WTC11 (cell line): ENCODE measurements at regions not wholly inside any gene's neighbourhood (a gene's known extent, or its start where the extent isn't known, plus 50 kb on each side); places are given as distances from the start of the nearest gene placed in this dataset.

Experiments used
- ELF4 ChIP-seq: sonication (generic); formaldehyde crosslinking; IDR thresholded peaks from 2 replicates; pipeline ENCODE4 v1.8.1; 2022; ENCODE audit warnings: low read depth, mild to moderate bottlenecking, moderate library complexity, missing genetic modification reagents
- ESRRA ChIP-seq: sonication (generic); formaldehyde crosslinking; IDR thresholded peaks from 2 replicates; pipeline ENCODE4 v1.8.1; 2022; ENCODE audit warnings: mild to moderate bottlenecking, missing genetic modification reagents, borderline replicate concordance
- FOXJ3 ChIP-seq: sonication (generic); formaldehyde crosslinking; IDR thresholded peaks from 2 replicates; pipeline ENCODE4 v1.9.0; 2021; ENCODE audit warnings: missing genetic modification reagents, mild to moderate bottlenecking, borderline replicate concordance
- SMAD4 ChIP-seq: sonication (generic); formaldehyde crosslinking; IDR thresholded peaks from 2 replicates; pipeline ENCODE4 v1.8.0; 2022; ENCODE audit warnings: mild to moderate bottlenecking, missing genetic modification reagents
- TF ChIP-seq, protein P1 (sequence below): fragments of 200-600 bp; IDR thresholded peaks from 2 replicates; pipeline ENCODE4 v1.8.0; 2022; ENCODE audit warnings: antibody characterized with exemption
- TF ChIP-seq, protein P2 (sequence below): sonication (generic); formaldehyde crosslinking; IDR thresholded peaks from 2 replicates; pipeline ENCODE4 v1.8.1; 2023; ENCODE audit warnings: mild to moderate bottlenecking, missing genetic modification reagents, moderate library complexity
- TF ChIP-seq, protein P3 (sequence below): sonication (generic); formaldehyde crosslinking; IDR thresholded peaks from 2 replicates; pipeline ENCODE4 v1.8.1; 2022; ENCODE audit warnings: low read depth, mild to moderate bottlenecking, moderate library complexity, missing genetic modification reagents, borderline replicate concordance
- TF ChIP-seq, protein P4 (sequence below): sonication (generic); formaldehyde crosslinking; IDR thresholded peaks from 2 replicates; pipeline ENCODE4 v1.8.0; 2022; ENCODE audit warnings: mild to moderate bottlenecking, missing genetic modification reagents

- TF ChIP-seq, protein P1, sequence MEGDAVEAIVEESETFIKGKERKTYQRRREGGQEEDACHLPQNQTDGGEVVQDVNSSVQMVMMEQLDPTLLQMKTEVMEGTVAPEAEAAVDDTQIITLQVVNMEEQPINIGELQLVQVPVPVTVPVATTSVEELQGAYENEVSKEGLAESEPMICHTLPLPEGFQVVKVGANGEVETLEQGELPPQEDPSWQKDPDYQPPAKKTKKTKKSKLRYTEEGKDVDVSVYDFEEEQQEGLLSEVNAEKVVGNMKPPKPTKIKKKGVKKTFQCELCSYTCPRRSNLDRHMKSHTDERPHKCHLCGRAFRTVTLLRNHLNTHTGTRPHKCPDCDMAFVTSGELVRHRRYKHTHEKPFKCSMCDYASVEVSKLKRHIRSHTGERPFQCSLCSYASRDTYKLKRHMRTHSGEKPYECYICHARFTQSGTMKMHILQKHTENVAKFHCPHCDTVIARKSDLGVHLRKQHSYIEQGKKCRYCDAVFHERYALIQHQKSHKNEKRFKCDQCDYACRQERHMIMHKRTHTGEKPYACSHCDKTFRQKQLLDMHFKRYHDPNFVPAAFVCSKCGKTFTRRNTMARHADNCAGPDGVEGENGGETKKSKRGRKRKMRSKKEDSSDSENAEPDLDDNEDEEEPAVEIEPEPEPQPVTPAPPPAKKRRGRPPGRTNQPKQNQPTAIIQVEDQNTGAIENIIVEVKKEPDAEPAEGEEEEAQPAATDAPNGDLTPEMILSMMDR = no peak
- TF ChIP-seq ESRRA (CRISPR knock-in tag) (no peak), ELF4 (CRISPR knock-in tag) (no peak), SMAD4 (no peak), FOXJ3 (CRISPR knock-in tag) (no peak)
- TF ChIP-seq, protein P2, sequence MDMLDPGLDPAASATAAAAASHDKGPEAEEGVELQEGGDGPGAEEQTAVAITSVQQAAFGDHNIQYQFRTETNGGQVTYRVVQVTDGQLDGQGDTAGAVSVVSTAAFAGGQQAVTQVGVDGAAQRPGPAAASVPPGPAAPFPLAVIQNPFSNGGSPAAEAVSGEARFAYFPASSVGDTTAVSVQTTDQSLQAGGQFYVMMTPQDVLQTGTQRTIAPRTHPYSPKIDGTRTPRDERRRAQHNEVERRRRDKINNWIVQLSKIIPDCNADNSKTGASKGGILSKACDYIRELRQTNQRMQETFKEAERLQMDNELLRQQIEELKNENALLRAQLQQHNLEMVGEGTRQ (CRISPR knock-in tag) = no peak
- TF ChIP-seq, protein P3, sequence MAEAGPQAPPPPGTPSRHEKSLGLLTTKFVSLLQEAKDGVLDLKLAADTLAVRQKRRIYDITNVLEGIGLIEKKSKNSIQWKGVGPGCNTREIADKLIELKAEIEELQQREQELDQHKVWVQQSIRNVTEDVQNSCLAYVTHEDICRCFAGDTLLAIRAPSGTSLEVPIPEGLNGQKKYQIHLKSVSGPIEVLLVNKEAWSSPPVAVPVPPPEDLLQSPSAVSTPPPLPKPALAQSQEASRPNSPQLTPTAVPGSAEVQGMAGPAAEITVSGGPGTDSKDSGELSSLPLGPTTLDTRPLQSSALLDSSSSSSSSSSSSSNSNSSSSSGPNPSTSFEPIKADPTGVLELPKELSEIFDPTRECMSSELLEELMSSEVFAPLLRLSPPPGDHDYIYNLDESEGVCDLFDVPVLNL (CRISPR knock-in tag) = no peak
- TF ChIP-seq, protein P4, sequence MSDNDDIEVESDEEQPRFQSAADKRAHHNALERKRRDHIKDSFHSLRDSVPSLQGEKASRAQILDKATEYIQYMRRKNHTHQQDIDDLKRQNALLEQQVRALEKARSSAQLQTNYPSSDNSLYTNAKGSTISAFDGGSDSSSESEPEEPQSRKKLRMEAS (CRISPR knock-in tag) = no peak
Observed at GRCh38 chr2:59266453-59266852, 1025.3 kb upstream of the FANCL start.
